Neuron (in vitro differentiated cells): ENCODE measurements at regions not wholly inside any gene's neighbourhood (a gene's known extent, or its start where the extent isn't known, plus 50 kb on each side); places are given as distances from the start of the nearest gene placed in this dataset.
"Not testable (repeated sequence)": the region's sequence is repeated elsewhere in the genome, so short reads cannot be mapped to it uniquely, and the experiment has no call there.

ENCODE experiments used
- H2AFZ ChIP-seq: one replicate; pipeline ENCODE4 v1.6.1; 2013; ENCODE audit warnings: low read depth, mild to moderate bottlenecking, inconsistent platforms, low read length, moderate library complexity
- H3K27me3 ChIP-seq: one replicate; pipeline ENCODE4 v1.6.1; 2013; ENCODE audit warnings: low read length; ENCODE audit not compliant: insufficient read depth
- H3K36me3 ChIP-seq: one replicate; pipeline ENCODE4 v1.6.1; 2013; ENCODE audit warnings: low read length; ENCODE audit not compliant: insufficient read depth
- H3K4me1 ChIP-seq: one replicate; pipeline ENCODE4 v1.6.1; 2013; ENCODE audit warnings: low read length; ENCODE audit not compliant: insufficient read depth
- H3K4me3 ChIP-seq: 2 replicates; pipeline ENCODE4 v1.5.1; 2013; ENCODE audit warnings: mild to moderate bottlenecking, low read length, moderate library complexity
- H3K9me3 ChIP-seq: one replicate; pipeline ENCODE4 v1.6.1; 2013; ENCODE audit warnings: low read length

- Histone ChIP-seq H3K4me1 (no peaks in the 10 kb centered on the region), H3K27me3 (no peaks in the 10 kb centered on the region), H3K4me3 (no peak overlapping the region), H3K36me3 (no peaks in the 10 kb centered on the region), H3K9me3 (no peaks in the 10 kb centered on the region), H2AFZ (no peak overlapping the region)
Observed at GRCh38 chr21:22343303-22343702, 1345.1 kb downstream of the NCAM2 start.

DNA sequence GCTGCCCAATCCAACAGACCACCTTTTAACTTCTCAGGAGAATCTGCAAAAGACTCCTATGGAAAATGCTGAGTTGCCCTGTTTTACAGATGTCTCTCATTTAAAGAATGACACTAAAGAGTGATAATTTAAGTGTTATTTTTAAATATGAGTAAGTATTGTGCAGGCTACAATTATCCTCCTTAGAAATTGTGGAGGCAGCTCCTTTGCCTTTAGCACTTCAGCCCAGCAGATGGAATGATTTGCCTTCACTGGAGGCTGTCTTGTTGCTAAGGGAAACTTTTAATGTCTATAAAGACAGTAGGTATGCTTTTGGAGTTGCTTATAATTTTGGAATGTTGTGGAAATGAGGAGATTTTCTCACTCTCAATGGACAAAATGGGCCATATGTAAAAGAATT lies 1345.5 kb downstream of the NCAM2 start:
- no peaks in the 10 kb centered on the region for H3K36me3 ChIP-seq
- H3K9me3 ChIP-seq = no peaks in the 10 kb centered on the region

DNA sequence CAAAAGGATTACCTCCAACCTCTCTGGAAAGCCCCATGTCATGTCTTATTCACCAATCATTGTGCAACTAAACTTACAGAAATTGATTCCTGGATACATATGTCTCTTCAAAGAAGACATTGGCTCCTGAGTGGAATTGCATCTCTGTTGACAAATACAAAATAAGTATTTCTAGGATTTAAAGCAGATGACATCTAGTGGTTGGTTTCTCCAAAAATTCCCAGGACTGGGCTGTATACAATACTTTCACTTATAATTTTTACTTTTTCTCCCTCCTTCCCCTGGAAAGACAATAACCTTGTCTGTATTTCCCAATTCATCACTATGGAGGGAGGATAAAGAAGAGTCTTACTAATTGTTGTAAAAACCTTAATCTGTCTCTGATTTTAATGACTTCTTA lies 1347.4 kb downstream of the NCAM2 start:
- Histone ChIP-seq H3K36me3 (no peaks in the 10 kb centered on the region), H3K4me3 (no peak overlapping the region), H3K4me1 (no peaks in the 10 kb centered on the region), H3K9me3 (no peaks in the 10 kb centered on the region), H3K27me3 (no peaks in the 10 kb centered on the region), H2AFZ (no peak overlapping the region)

More for the DNA sequence above, 1345.5 kb downstream of the NCAM2 start:
- H2AFZ ChIP-seq = no peak overlapping the region
- no peaks in the 10 kb centered on the region for H3K4me1 ChIP-seq
- H3K27me3 ChIP-seq = no peaks in the 10 kb centered on the region
- H3K4me3 ChIP-seq = no peak overlapping the region

DNA sequence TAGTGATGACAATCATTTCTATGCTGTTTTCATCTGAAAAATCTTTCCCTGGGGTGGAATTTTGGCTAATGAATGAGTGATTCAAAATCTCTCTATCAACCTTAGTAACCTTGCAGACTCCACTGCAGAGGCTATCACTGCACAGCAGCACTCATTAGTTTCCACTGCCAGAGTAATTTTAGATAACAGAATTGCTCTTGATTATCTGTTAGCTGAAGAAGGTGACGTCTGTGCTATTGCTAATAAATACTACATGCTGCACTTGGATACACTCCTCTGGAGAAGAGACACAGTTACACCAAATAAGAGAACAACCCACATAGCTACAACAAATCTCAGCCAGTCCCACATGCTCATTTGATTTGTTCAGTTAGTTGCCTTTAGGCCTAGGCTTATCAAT lies 1348.4 kb downstream of the NCAM2 start:
- no peaks in the 10 kb centered on the region for H3K27me3 ChIP-seq
- H3K4me3 ChIP-seq = no peak overlapping the region
- no peaks in the 10 kb centered on the region for H3K9me3 ChIP-seq
- H3K36me3 ChIP-seq = no peaks in the 10 kb centered on the region
- H2AFZ ChIP-seq = no peak overlapping the region
- H3K4me1 ChIP-seq = no peaks in the 10 kb centered on the region

- Histone ChIP-seq H3K27me3 (no peaks in the 10 kb centered on the region), H3K36me3 (no peaks in the 10 kb centered on the region), H2AFZ (no peak overlapping the region), H3K4me3 (no peak overlapping the region), H3K9me3 (no peaks in the 10 kb centered on the region), H3K4me1 (no peaks in the 10 kb centered on the region)
Observed at GRCh38 chr21:22351076-22351475, 1352.9 kb downstream of the NCAM2 start.

DNA sequence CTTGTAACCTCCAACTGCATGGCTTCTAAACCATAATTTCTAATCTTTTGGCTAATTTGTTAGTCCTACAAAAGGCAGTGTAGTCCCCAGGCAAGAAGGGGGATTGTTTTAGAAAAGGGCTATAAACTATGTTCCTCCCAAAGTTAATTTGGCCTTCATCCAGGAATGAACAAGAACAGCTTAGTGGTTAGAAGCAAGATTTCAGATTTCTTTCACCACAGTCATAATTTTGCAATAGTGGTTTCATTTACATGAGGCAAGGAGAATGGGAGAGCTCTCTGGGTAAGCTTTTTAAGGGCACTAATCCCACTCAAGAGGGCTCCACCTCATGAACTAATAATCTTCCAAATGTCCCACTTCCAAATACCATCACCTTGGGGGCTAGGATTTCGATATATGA lies 1353.9 kb downstream of the NCAM2 start:
- Histone ChIP-seq H3K36me3 (no peaks in the 10 kb centered on the region), H3K4me1 (no peaks in the 10 kb centered on the region), H3K4me3 (no peak overlapping the region), H3K27me3 (no peaks in the 10 kb centered on the region), H3K9me3 (no peaks in the 10 kb centered on the region), H2AFZ (no peak overlapping the region)

- Histone ChIP-seq H3K27me3 (no peaks in the 10 kb centered on the region), H2AFZ (no peak overlapping the region), H3K9me3 (no peaks in the 10 kb centered on the region)
Observed at GRCh38 chr21:22355949-22356348, 1357.7 kb downstream of the NCAM2 start.

DNA sequence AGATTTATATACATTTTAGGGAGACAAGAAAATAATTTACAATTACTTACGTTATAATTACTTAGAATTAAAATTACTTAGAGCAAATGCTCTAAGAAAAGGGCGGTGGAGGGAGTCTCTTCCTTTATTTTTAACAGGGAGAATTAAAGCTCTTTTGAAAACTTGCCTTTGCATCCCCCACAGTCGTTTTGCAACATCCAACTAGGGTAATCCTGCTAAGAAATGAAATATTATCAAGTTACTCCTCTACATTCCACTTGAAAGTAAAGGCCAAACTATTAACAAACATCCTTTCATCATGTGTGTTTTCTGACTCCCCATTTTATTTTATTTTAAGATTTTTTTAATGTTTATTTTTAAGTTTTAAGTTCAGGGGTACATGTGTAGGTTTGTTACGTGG lies 1358.5 kb downstream of the NCAM2 start:
- Histone ChIP-seq H3K4me1 (no peaks in the 10 kb centered on the region), H3K36me3 (no peaks in the 10 kb centered on the region)

More at GRCh38 chr21:22355949-22356348, 1357.7 kb downstream of the NCAM2 start:
- no peaks in the 10 kb centered on the region for H3K36me3 ChIP-seq
- no peaks in the 10 kb centered on the region for H3K4me1 ChIP-seq
- no peak overlapping the region for H3K4me3 ChIP-seq

GRCh38 chr21:22359599-22359998 lies 1361.4 kb downstream of the NCAM2 start:
- H3K4me1 ChIP-seq, H3K9me3 ChIP-seq, H3K27me3 ChIP-seq, H3K36me3 ChIP-seq, H3K4me3 ChIP-seq: not testable (repeated sequence)
- H2AFZ ChIP-seq = peak overlapping the region; percentile 46

More for the DNA sequence above, 1358.5 kb downstream of the NCAM2 start:
- Histone ChIP-seq H3K27me3 (no peaks in the 10 kb centered on the region), H2AFZ (no peak overlapping the region), H3K9me3 (no peaks in the 10 kb centered on the region), H3K4me3 (no peak overlapping the region)

DNA sequence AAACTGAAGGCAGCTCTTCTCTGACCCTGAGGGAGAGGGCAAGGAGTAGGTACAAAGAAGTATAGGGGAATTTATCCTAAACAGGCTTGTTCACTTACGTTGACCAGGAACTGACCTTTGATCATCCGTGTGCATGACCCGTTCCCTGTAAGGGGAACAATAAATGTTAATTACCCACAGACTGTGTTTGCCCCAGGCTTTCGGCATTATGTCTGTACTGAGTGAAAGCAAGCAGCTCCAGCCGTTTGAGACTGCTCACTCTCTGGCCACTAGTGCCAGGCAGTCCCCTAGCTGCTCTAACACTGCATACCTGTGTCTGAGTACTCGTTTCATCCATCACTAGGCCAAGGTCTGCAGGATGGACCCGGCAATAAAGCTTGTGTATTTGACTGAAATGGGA lies 1365.3 kb downstream of the NCAM2 start:
- Histone ChIP-seq H2AFZ (no peak overlapping the region), H3K36me3 (no peaks in the 10 kb centered on the region), H3K27me3 (no peaks in the 10 kb centered on the region), H3K4me3 (no peak overlapping the region), H3K9me3 (no peaks in the 10 kb centered on the region), H3K4me1 (no peaks in the 10 kb centered on the region)

DNA sequence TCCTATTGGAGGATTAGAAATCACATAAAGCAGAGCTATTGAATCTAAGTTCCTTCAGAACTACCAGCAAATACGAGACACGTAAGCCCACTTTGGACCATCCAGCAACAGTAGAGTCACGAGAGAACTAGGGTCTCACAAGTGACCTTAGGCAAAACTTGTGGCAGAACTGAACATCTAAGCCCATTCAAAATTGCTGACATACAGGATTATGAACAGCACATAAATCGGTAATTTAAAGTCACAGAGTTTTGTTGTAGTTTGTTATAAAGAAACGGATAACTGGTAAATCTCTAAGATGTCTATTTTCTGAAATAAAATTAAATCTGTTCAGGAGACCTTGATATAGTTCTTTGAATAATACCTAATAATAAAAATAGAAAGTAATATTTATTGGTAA lies 1366.0 kb downstream of the NCAM2 start:
- H3K4me3 ChIP-seq = no peak overlapping the region
- no peaks in the 10 kb centered on the region for H3K9me3 ChIP-seq
- no peaks in the 10 kb centered on the region for H3K4me1 ChIP-seq
- H3K27me3 ChIP-seq = no peaks in the 10 kb centered on the region
- H3K36me3 ChIP-seq = no peaks in the 10 kb centered on the region
- H2AFZ ChIP-seq = no peak overlapping the region

GRCh38 chr21:22374218-22374969 lies 1376.2 kb downstream of the NCAM2 start:
- Histone ChIP-seq H3K9me3 (no peaks in the 10 kb centered on the region), H3K4me3 (no peak overlapping the region), H3K27me3 (no peaks in the 10 kb centered on the region), H3K4me1 (no peaks in the 10 kb centered on the region), H2AFZ (no peak overlapping the region), H3K36me3 (no peaks in the 10 kb centered on the region)

- H3K4me3 ChIP-seq, H3K36me3 ChIP-seq, H3K9me3 ChIP-seq, H3K27me3 ChIP-seq, H2AFZ ChIP-seq, H3K4me1 ChIP-seq: not testable (repeated sequence)
Observed at GRCh38 chr21:22377795-22378194, 1379.6 kb downstream of the NCAM2 start.

- Histone ChIP-seq H3K27me3 (no peaks in the 10 kb centered on the region), H3K4me3 (no peak overlapping the region), H3K36me3 (no peaks in the 10 kb centered on the region), H2AFZ (no peak overlapping the region), H3K4me1 (peaks cover 7% of the 10 kb centered on the region), H3K9me3 (no peaks in the 10 kb centered on the region)
Observed at GRCh38 chr21:22393324-22393723, 1395.1 kb downstream of the NCAM2 start.
